Colonic mucosa (tissue), 4 donors: ENCODE measurements at regions not wholly inside any gene's neighbourhood (a gene's known extent, or its start where the extent isn't known, plus 50 kb on each side); places are given as distances from the start of the nearest gene placed in this dataset.

Experiments
- DNase-seq: peaks from one replicate; pipeline ENCODE4 v3.0.0-alpha.2; 2020
- H3K27ac ChIP-seq: fragments of 200-600 bp; one replicate; pipeline ENCODE4 v1.8.0; 2021
- H3K27me3 ChIP-seq: fragments of 200-600 bp; one replicate; pipeline ENCODE4 v1.8.0; 2021
- H3K36me3 ChIP-seq: fragments of 200-600 bp; one replicate; pipeline ENCODE4 v1.8.0; 2021
- H3K4me1 ChIP-seq: fragments of 200-600 bp; one replicate; pipeline ENCODE4 v1.8.0; 2021; ENCODE audit warnings: mild to moderate bottlenecking
- H3K4me3 ChIP-seq: fragments of 200-600 bp; one replicate; pipeline ENCODE4 v1.8.0; 2021
- H3K9ac ChIP-seq, 2 donors: one replicate each; pipeline ENCODE4 v1.7.0; 2013; ENCODE audit warnings: control low read depth in 2 of 2, low read depth in 2 of 2, low read length in 2 of 2
- H3K9me3 ChIP-seq: fragments of 200-600 bp; one replicate; pipeline ENCODE4 v1.8.0; 2021
- CTCF ChIP-seq: fragments of 200-600 bp; IDR thresholded peaks from one replicate; pipeline ENCODE4 v1.8.0; 2022; ENCODE audit warnings: antibody characterized with exemption, mild to moderate bottlenecking
- intact Hi-C: fragments of 100-400 bp; cut with DNase I; formaldehyde crosslinking; loops from one replicate; pipeline ENCODE4 v1.14.1; 2022
- donor health status: healthy.
- donor health status: DM: no; HTN: no; CAD: no.
- donor health status: DM: no; HTN: no; CAD: no.

- intact Hi-C loops = no loop called here
- DNase-seq = no peak
- no peaks in the 10 kb centered on the region for H3K4me1 ChIP-seq
- no peaks in the 10 kb centered on the region for H3K9me3 ChIP-seq
- H3K27ac ChIP-seq = no peak overlapping the region
- TF ChIP-seq CTCF = no peak
- H3K9ac ChIP-seq = no peak overlapping the region
- H3K27me3 ChIP-seq = no peaks in the 10 kb centered on the region
- no peaks in the 10 kb centered on the region for H3K36me3 ChIP-seq
- no peak overlapping the region for H3K4me3 ChIP-seq
These were observed 481.8 kb upstream of the ARRDC3 start for GRCh38 chr5:91864962-91865361.

GRCh38 chr5:91851670-91852069 lies 468.6 kb upstream of the ARRDC3 start:
- Histone ChIP-seq H3K4me1 (no peaks in the 10 kb centered on the region), H3K4me3 (no peak overlapping the region), H3K9ac (no peak overlapping the region), H3K36me3 (no peaks in the 10 kb centered on the region), H3K27ac (no peak overlapping the region), H3K9me3 (no peaks in the 10 kb centered on the region), H3K27me3 (no peaks in the 10 kb centered on the region)
- intact Hi-C loops = no loop called here
- TF ChIP-seq CTCF = no peak
- no peak for DNase-seq

- no peak for DNase-seq
These were observed 466.9 kb upstream of the ARRDC3 start for GRCh38 chr5:91850031-91850430.

GRCh38 chr5:91849069-91849468 lies 466.0 kb upstream of the ARRDC3 start:
- Histone ChIP-seq H3K36me3 (no peaks in the 10 kb centered on the region), H3K9me3 (no peaks in the 10 kb centered on the region), H3K9ac (no peak overlapping the region), H3K4me3 (no peak overlapping the region), H3K27me3 (no peaks in the 10 kb centered on the region), H3K4me1 (no peaks in the 10 kb centered on the region), H3K27ac (no peak overlapping the region)
- DNase-seq = no peak
- TF ChIP-seq CTCF = no peak
- intact Hi-C loops = no loop called here

More at GRCh38 chr5:91850031-91850430, 466.9 kb upstream of the ARRDC3 start:
- no peak overlapping the region for H3K4me3 ChIP-seq
- H3K36me3 ChIP-seq = no peaks in the 10 kb centered on the region
- no peak overlapping the region for H3K27ac ChIP-seq
- TF ChIP-seq CTCF = no peak
- no peaks in the 10 kb centered on the region for H3K9me3 ChIP-seq
- H3K9ac ChIP-seq = no peak overlapping the region
- intact Hi-C loops = no loop called here
- no peaks in the 10 kb centered on the region for H3K4me1 ChIP-seq
- no peaks in the 10 kb centered on the region for H3K27me3 ChIP-seq

- intact Hi-C loops = no loop called here
- Histone ChIP-seq H3K4me3 (no peak overlapping the region), H3K9ac (no peak overlapping the region), H3K4me1 (no peaks in the 10 kb centered on the region), H3K36me3 (no peaks in the 10 kb centered on the region), H3K27ac (no peak overlapping the region), H3K27me3 (no peaks in the 10 kb centered on the region), H3K9me3 (no peaks in the 10 kb centered on the region)
- no peak for TF ChIP-seq CTCF
- no peak for DNase-seq
These were observed 465.3 kb upstream of the ARRDC3 start for GRCh38 chr5:91848453-91848852.

- Histone ChIP-seq H3K27me3 (no peaks in the 10 kb centered on the region), H3K9me3 (no peaks in the 10 kb centered on the region), H3K4me1 (no peaks in the 10 kb centered on the region), H3K4me3 (no peak overlapping the region), H3K9ac (no peak overlapping the region), H3K27ac (no peak overlapping the region), H3K36me3 (no peaks in the 10 kb centered on the region)
- no peak for TF ChIP-seq CTCF
- DNase-seq = no peak
- intact Hi-C loops = no loop called here
These were observed 458.3 kb upstream of the ARRDC3 start for GRCh38 chr5:91841423-91841822.
